Stomach (tissue), 8 donors: ENCODE measurements at regions not wholly inside any gene's neighbourhood (a gene's known extent, or its start where the extent isn't known, plus 50 kb on each side); places are given as distances from the start of the nearest gene placed in this dataset.

Experiments
- DNase-seq, 2 donors: peaks; one replicate each; pipeline versions ENCODE4 v3.0.0 to v3.0.0-alpha.2; 2013 to 2019
- H3K27ac ChIP-seq, 5 donors: fragments of 200-600 bp in 4 of 5; sonication (generic) in 4 of 5; one replicate each; pipeline ENCODE4 v1.5.1; 2013 to 2019; ENCODE audit warnings: mild to moderate bottlenecking in 1 of 5, moderate library complexity in 1 of 5
- H3K27me3 ChIP-seq, 3 donors: fragments of 200-600 bp; sonication (generic); one replicate each; pipeline ENCODE4 v1.5.1; 2017 to 2019; ENCODE audit warnings: mixed run types in 1 of 3
- H3K36me3 ChIP-seq, 4 donors: fragments of 200-600 bp; sonication (generic); 1 replicate in 3 of 4; 2 replicates in 1 of 4; pipeline ENCODE4 v1.5.1; 2016 to 2019
- H3K4me1 ChIP-seq, 4 donors: fragments of 200-600 bp; sonication (generic); one replicate each; pipeline ENCODE4 v1.5.1; 2016 to 2019
- H3K4me3 ChIP-seq, 4 donors: fragments of 200-600 bp; sonication (generic) in 3 of 4; one replicate each; pipeline ENCODE4 v1.5.1; 2016 to 2019; ENCODE audit warnings: mild to moderate bottlenecking in 1 of 4
- H3K9me3 ChIP-seq, 4 donors: fragments of 200-600 bp; sonication (generic); one replicate each; pipeline ENCODE4 v1.5.1; 2016 to 2019
- CTCF ChIP-seq, 7 experiments: fragments of 450-650 bp in 4 of 7; fragments of 200-600 bp in 3 of 7; sonication (generic) in 3 of 7; IDR thresholded peaks; one replicate each; pipeline ENCODE4 v1.5.1; 2016 to 2019; ENCODE audit warnings: antibody characterized with exemption in 7 of 7, control low read depth in 2 of 7, mild to moderate bottlenecking in 1 of 7
- EP300 ChIP-seq: sonication (generic); formaldehyde crosslinking; IDR thresholded peaks from one replicate; pipeline ENCODE4 v1.6.1; 2017; ENCODE audit warnings: antibody characterized with exemption
- POLR2A ChIP-seq, 4 donors: fragments of 450-650 bp; IDR thresholded peaks; one replicate each; pipeline ENCODE4 v1.6.1; 2016; ENCODE audit warnings: antibody characterized with exemption in 4 of 4, control low read depth in 2 of 4, mild to moderate bottlenecking in 1 of 4, moderate library complexity in 1 of 4
- POLR2AphosphoS5 ChIP-seq, 3 donors: sonication (generic); formaldehyde crosslinking; IDR thresholded peaks; one replicate each; pipeline ENCODE4 v1.6.1; 2016; ENCODE audit warnings: antibody characterized with exemption in 3 of 3
- WGBS, 5 donors: extraction: QIAGEN DNeasy Blood & Tissue Kit in 3 of 5; methylation state at CpG; one replicate each; pipeline versions ENCODE4 v1.1.5 to v1.1.7; 2013 to 2018; 5-methylcytosine and 5-hydroxymethylcytosine counted together
- intact Hi-C: fragments of 100-400 bp; cut with DNase I; formaldehyde crosslinking; loops from one replicate; pipeline ENCODE4 v1.15.1; 2023; ENCODE audit warnings: low total_unique reads
- donor health status: healthy with polysubstance abuse.
- donor health status: Bipolar disorder and iron deficiency.
- donor health status: healthy.

- whole genome bisulfite sequencing, 5 donors: 69 to 94% (median 89%) methylated on average over 1 of the region's 1 CpG
- DNase-seq: no peak
- Histone ChIP-seq H3K4me1 (no peaks in the 10 kb centered on the region), H3K4me3 (no peak overlapping the region), H3K36me3 (no peaks in the 10 kb centered on the region), H3K27me3 (no peaks in the 10 kb centered on the region), H3K9me3 (no peaks in the 10 kb centered on the region), H3K27ac (no peak overlapping the region)
- no peak for TF ChIP-seq CTCF (IDR thresholded peaks at IDR 0.05)
- intact Hi-C loops: no loop called here
Observed at GRCh38 chr17:14482715-14483114, 181.8 kb downstream of the HS3ST3B1 start.

- no peaks in the 10 kb centered on the region for H3K27me3 ChIP-seq
- H3K4me1 ChIP-seq: no peaks in the 10 kb centered on the region
- WGBS, 5 donors: 75 to 91% (median 86%) methylated on average over 1 of the region's 1 CpG
- H3K27ac ChIP-seq: no peak overlapping the region
- intact Hi-C loops: no loop called here
- H3K9me3 ChIP-seq: no peaks in the 10 kb centered on the region
- H3K4me3 ChIP-seq: no peak overlapping the region
- no peak for DNase-seq
- no peaks in the 10 kb centered on the region for H3K36me3 ChIP-seq
- no peak for TF ChIP-seq EP300
- TF ChIP-seq CTCF (IDR thresholded peaks at IDR 0.05): no peak
- no peak for TF ChIP-seq POLR2AphosphoS5 (IDR thresholded peaks at IDR 0.05)
- TF ChIP-seq POLR2A (IDR thresholded peaks at IDR 0.05): no peak
Observed at GRCh38 chr17:14481664-14482063, 180.8 kb downstream of the HS3ST3B1 start.

- WGBS, 5 donors: 58 to 79% (median 74%) methylated on average over 4 of the region's 4 CpGs
Observed at GRCh38 chr17:14474591-14474990, 173.7 kb downstream of the HS3ST3B1 start.

GRCh38 chr17:14471052-14471451 lies 170.2 kb downstream of the HS3ST3B1 start:
- WGBS, 5 donors: 36 to 47% (median 43%) methylated on average over 7 of the region's 7 CpGs
- intact Hi-C loops: no loop called here
- no peaks in the 10 kb centered on the region for H3K9me3 ChIP-seq

More at GRCh38 chr17:14474591-14474990, 173.7 kb downstream of the HS3ST3B1 start:
- intact Hi-C loops: no loop called here
- no peaks in the 10 kb centered on the region for H3K4me1 ChIP-seq
- no peak for TF ChIP-seq POLR2A (IDR thresholded peaks at IDR 0.05)
- no peak for TF ChIP-seq CTCF (IDR thresholded peaks at IDR 0.05)
- TF ChIP-seq POLR2AphosphoS5 (IDR thresholded peaks at IDR 0.05): no peak
- no peak for TF ChIP-seq EP300
- H3K27me3 ChIP-seq: no peaks in the 10 kb centered on the region
- DNase-seq: no peak
- no peaks in the 10 kb centered on the region for H3K9me3 ChIP-seq
- no peak overlapping the region for H3K27ac ChIP-seq
- no peak overlapping the region for H3K4me3 ChIP-seq
- no peaks in the 10 kb centered on the region for H3K36me3 ChIP-seq

More at GRCh38 chr17:14471052-14471451, 170.2 kb downstream of the HS3ST3B1 start:
- no peaks in the 10 kb centered on the region for H3K36me3 ChIP-seq
- no peaks in the 10 kb centered on the region for H3K27me3 ChIP-seq
- no peak overlapping the region for H3K27ac ChIP-seq
- TF ChIP-seq POLR2A (IDR thresholded peaks at IDR 0.05): no peak
- TF ChIP-seq POLR2AphosphoS5 (IDR thresholded peaks at IDR 0.05): peak in 2 of 3 donors; percentile 34 to 50
- TF ChIP-seq CTCF (IDR thresholded peaks at IDR 0.05): no peak
- TF ChIP-seq EP300: no peak
- no peaks in the 10 kb centered on the region for H3K4me1 ChIP-seq
- H3K4me3 ChIP-seq: no peak overlapping the region
- DNase-seq: peak in 1 of 2 donors; percentile 62
